Activated CD8-positive, alpha-beta memory T cell treated with anti-CD3 and anti-CD28 coated beads, Interleukin-2, amount 50 U/mL, for 48 hours (primary cell): ENCODE measurements at regions not wholly inside any gene's neighbourhood (a gene's known extent, or its start where the extent isn't known, plus 50 kb on each side); places are given as distances from the start of the nearest gene placed in this dataset.
"Not testable (repeated sequence)": the region's sequence is repeated elsewhere in the genome, so short reads cannot be mapped to it uniquely, and the experiment has no call there.

Experiments
- DNase-seq: peaks from one replicate; pipeline ENCODE4 v3.0.0-alpha.2; 2020

GRCh38 chrX:43239356-43239755 is 416.7 kb upstream of the MAOA start:
- DNase-seq, result no peak

- DNase-seq, result no peak
Measured at GRCh38 chrX:43255596-43255995, 400.5 kb upstream of the MAOA start.

GRCh38 chrX:43266487-43266886 is 389.6 kb upstream of the MAOA start:
- DNase-seq, result no peak

GRCh38 chrX:43267652-43268051 is 388.4 kb upstream of the MAOA start:
- DNase-seq, result no peak

GRCh38 chrX:43269201-43269600 is 386.9 kb upstream of the MAOA start:
- no peak for DNase-seq

GRCh38 chrX:43277879-43278278 is 378.2 kb upstream of the MAOA start:
- no peak for DNase-seq

GRCh38 chrX:43278440-43278839 is 377.7 kb upstream of the MAOA start:
- DNase-seq, result no peak

GRCh38 chrX:43279341-43279808 is 376.7 kb upstream of the MAOA start:
- DNase-seq, result no peak

- DNase-seq, result no peak
Measured at GRCh38 chrX:43283187-43283586, 372.9 kb upstream of the MAOA start.

GRCh38 chrX:43311625-43312024 is 344.5 kb upstream of the MAOA start:
- not testable (repeated sequence) for DNase-seq

GRCh38 chrX:43313035-43313434 is 343.1 kb upstream of the MAOA start:
- DNase-seq, result no peak

- DNase-seq, result no peak
Measured at GRCh38 chrX:43314525-43314924, 341.6 kb upstream of the MAOA start.

GRCh38 chrX:43315622-43316021 is 340.5 kb upstream of the MAOA start:
- no peak for DNase-seq

- no peak for DNase-seq
Measured at GRCh38 chrX:43316146-43316545, 340.0 kb upstream of the MAOA start.

GRCh38 chrX:43317378-43317777 is 338.7 kb upstream of the MAOA start:
- DNase-seq, result no peak

- no peak for DNase-seq
Measured at GRCh38 chrX:43328358-43328946, 327.6 kb upstream of the MAOA start.

GRCh38 chrX:43333543-43333942 is 322.6 kb upstream of the MAOA start:
- no peak for DNase-seq

- no peak for DNase-seq
Measured at GRCh38 chrX:43345166-43345565, 310.9 kb upstream of the MAOA start.

- DNase-seq, result peak; percentile 47
Measured at GRCh38 chrX:43349363-43349762, 306.7 kb upstream of the MAOA start.

GRCh38 chrX:43350935-43351334 is 305.2 kb upstream of the MAOA start:
- DNase-seq, result no peak

GRCh38 chrX:43357741-43358140 is 298.4 kb upstream of the MAOA start:
- DNase-seq, result no peak

GRCh38 chrX:43373032-43373431 is 283.1 kb upstream of the MAOA start:
- no peak for DNase-seq

- no peak for DNase-seq
Measured at GRCh38 chrX:43375136-43375535, 281.0 kb upstream of the MAOA start.

- DNase-seq, result no peak
Measured at GRCh38 chrX:43380704-43381103, 275.4 kb upstream of the MAOA start.

- DNase-seq, result no peak
Measured at GRCh38 chrX:43386875-43387274, 269.2 kb upstream of the MAOA start.

GRCh38 chrX:43405191-43405590 is 250.9 kb upstream of the MAOA start:
- no peak for DNase-seq
